GM12878 (cell line): ENCODE measurements at regions not wholly inside any gene's neighbourhood (a gene's known extent, or its start where the extent isn't known, plus 50 kb on each side); places are given as distances from the start of the nearest gene placed in this dataset.

Experiments used
- ATAC-seq: fragments of 200-7000 bp; cut with Tn5 transposase; 3 replicates; pipeline ENCODE4 v1.9.1; 2020; ENCODE audit warnings: mild to moderate bottlenecking, moderate library complexity
- BruUV-seq: library from RNA; stranded (reverse); fragments of 400-500 nt; replicated peaks from 2 replicates; lab custom pipeline; 2021; lab: Mats Ljungman, UMichigan
- CTCF ChIA-PET: fragments of 300-600 bp; sonication (Branson Sonifier 250); formaldehyde crosslinking; extraction: SDS; loops from one replicate; lab custom pipeline; 2021; ENCODE audit warnings: inconsistent platforms; lab: Yijun Ruan, JAX
- POLR2A ChIA-PET: fragments of 350-600 bp; formaldehyde crosslinking; extraction: SDS; loops from one replicate; lab custom pipeline; 2021; ENCODE audit warnings: inconsistent platforms; lab: Charles Lee
- RAD21 ChIA-PET: fragments of 300-600 bp; sonication (Branson Sonifier 250); formaldehyde crosslinking; loops from one replicate; lab custom pipeline; 2023; ENCODE audit warnings: antibody characterized with exemption; ENCODE audit not compliant: unreplicated experiment; lab: Charles Lee
- SMC1A ChIA-PET: fragments of 300-600 bp; sonication (Branson Sonifier 250); formaldehyde crosslinking; loops from one replicate; lab custom pipeline; 2023; ENCODE audit not compliant: unreplicated experiment, uncharacterized antibody; lab: Charles Lee
- DNase-seq: peaks from one replicate; pipeline ENCODE4 v3.0.0-alpha.2; 2011; ENCODE audit warnings: low read depth, low spot score
- FAIRE-seq: peaks from 3 replicates; lab custom pipeline; 2011; peaks lifted over from hg19 to GRCh38; lab: Jason Lieb, UNC
- H2AFZ ChIP-seq: 2 replicates; pipeline ENCODE4 v1.6.0; 2011; ENCODE audit warnings: low read depth, low read length, control low read depth; ENCODE audit not compliant: control insufficient read depth
- H3K27ac ChIP-seq: 2 replicates; pipeline ENCODE4 v1.5.1; 2011; ENCODE audit warnings: control low read depth; ENCODE audit not compliant: control insufficient read depth, insufficient read depth
- H3K27me3 ChIP-seq, 2 experiments: replicated peaks in 1 of 2; 2 replicates each; pipeline versions ENCODE4 v1.6.0 to v1.6.1; 2011; ENCODE audit warnings: low read length in 1 of 2; ENCODE audit not compliant: control insufficient read depth in 2 of 2, insufficient read depth in 2 of 2
- H3K36me3 ChIP-seq, 2 experiments: 2 replicates each; pipeline ENCODE4 v1.5.1; 2011; ENCODE audit warnings: low read length in 1 of 2; ENCODE audit not compliant: control insufficient read depth in 2 of 2, insufficient read depth in 2 of 2
- H3K4me1 ChIP-seq: 2 replicates; pipeline ENCODE4 v1.6.1; 2011; ENCODE audit warnings: mild to moderate bottlenecking, low read length, moderate library complexity, mixed read lengths; ENCODE audit not compliant: control insufficient read depth, insufficient read depth
- H3K4me2 ChIP-seq: 2 replicates; pipeline ENCODE4 v1.6.0; 2011; ENCODE audit warnings: control low read depth; ENCODE audit not compliant: control insufficient read depth, insufficient read depth
- H3K4me3 ChIP-seq: fragments of 200-600 bp; sonication (generic); 2 replicates; pipeline ENCODE4 v1.5.1; 2016
- H3K79me2 ChIP-seq: 2 replicates; pipeline ENCODE4 v1.6.0; 2011; ENCODE audit warnings: low read length; ENCODE audit not compliant: control insufficient read depth, insufficient read depth
- H3K9ac ChIP-seq: 2 replicates; pipeline ENCODE4 v1.8.0; 2011; ENCODE audit warnings: low read length, control low read depth, mixed read lengths; ENCODE audit not compliant: control insufficient read depth, insufficient read depth
- H3K9me3 ChIP-seq: replicated peaks from 3 replicates; pipeline ENCODE4 v1.5.1; 2011; ENCODE audit warnings: mild to moderate bottlenecking, low read length; ENCODE audit not compliant: control insufficient read depth, insufficient read depth
- H4K20me1 ChIP-seq: 2 replicates; pipeline ENCODE4 v1.6.0; 2011; ENCODE audit not compliant: control insufficient read depth, insufficient read depth
- EED ChIP-seq: sonication (generic); IDR thresholded peaks from 2 replicates; pipeline ENCODE4 v1.6.1; 2016; ENCODE audit warnings: antibody characterized with exemption, low read depth
- EP300 ChIP-seq, 2 experiments: fragments of 150-350 bp in 1 of 2; IDR thresholded peaks; 2 replicates each; pipeline ENCODE4 v1.6.1; 2011 to 2012; ENCODE audit warnings: low read depth in 2 of 2, low read length in 2 of 2, borderline replicate concordance in 1 of 2, improper control_type of control experiment in 1 of 2, inconsistent platforms in 1 of 2; ENCODE audit not compliant: control insufficient read depth in 1 of 2
- FOXM1 ChIP-seq: IDR thresholded peaks from 2 replicates; pipeline ENCODE4 v1.6.1; 2012; ENCODE audit warnings: low read depth, mild to moderate bottlenecking, inconsistent platforms, low read length, moderate library complexity
- IKZF1 ChIP-seq: fragments of 450-650 bp; conservative IDR thresholded peaks from 2 replicates; pipeline ENCODE4 v1.6.1; 2017; ENCODE audit warnings: antibody characterized with exemption, mild to moderate bottlenecking
- JUNB ChIP-seq: IDR thresholded peaks from 2 replicates; pipeline ENCODE4 v1.6.1; 2016; ENCODE audit warnings: antibody characterized with exemption, mild to moderate bottlenecking
- KAT2A ChIP-seq: conservative IDR thresholded peaks from 2 replicates; pipeline ENCODE4 v1.6.1; 2011; ENCODE audit warnings: low read depth, low read length; ENCODE audit not compliant: control insufficient read depth
- MEF2B ChIP-seq: fragments of 450-650 bp; IDR thresholded peaks from 2 replicates; pipeline ENCODE4 v1.6.1; 2018; ENCODE audit warnings: mild to moderate bottlenecking, moderate library complexity; ENCODE audit not compliant: partially characterized antibody, poor library complexity, severe bottlenecking
- NFIC ChIP-seq: IDR thresholded peaks from 2 replicates; pipeline ENCODE4 v1.6.1; 2012; ENCODE audit warnings: low read depth, mild to moderate bottlenecking, inconsistent platforms, low read length, moderate library complexity
- PAX5 ChIP-seq: IDR thresholded peaks from 2 replicates; pipeline ENCODE4 v1.6.1; 2011; ENCODE audit warnings: low read depth, low read length, borderline replicate concordance
- PAX8 ChIP-seq: fragments of 450-650 bp; IDR thresholded peaks from 2 replicates; pipeline ENCODE4 v1.6.1; 2017; ENCODE audit warnings: mild to moderate bottlenecking, moderate library complexity
- POLR2A ChIP-seq: IDR thresholded peaks from 2 replicates; pipeline ENCODE4 v1.6.1; 2011; ENCODE audit warnings: low read depth, mild to moderate bottlenecking, low read length
- POLR2AphosphoS5 ChIP-seq: IDR thresholded peaks from 2 replicates; pipeline ENCODE4 v1.6.1; 2011; ENCODE audit warnings: mild to moderate bottlenecking, low read length, inconsistent platforms
- POU2F2 ChIP-seq: IDR thresholded peaks from 3 replicates; pipeline ENCODE4 v1.6.1; 2011; ENCODE audit warnings: low read depth, mild to moderate bottlenecking, low read length, borderline replicate concordance
- SMARCA5 ChIP-seq: fragments of 450-650 bp; IDR thresholded peaks from 2 replicates; pipeline ENCODE4 v1.6.1; 2017; ENCODE audit warnings: mild to moderate bottlenecking
- SMC3 ChIP-seq: IDR thresholded peaks from 2 replicates; pipeline ENCODE4 v1.6.1; 2011; ENCODE audit warnings: low read length, improper control_type of control experiment, borderline replicate concordance
- SP1 ChIP-seq: IDR thresholded peaks from one replicate; pipeline ENCODE4 v1.6.1; 2011; ENCODE audit warnings: low read depth, low read length
- SPI1 ChIP-seq: IDR thresholded peaks from 2 replicates; pipeline ENCODE4 v1.6.1; 2011; ENCODE audit warnings: low read depth, mild to moderate bottlenecking, low read length, moderate library complexity, borderline replicate concordance; ENCODE audit not compliant: insufficient read depth
- YY1 ChIP-seq: IDR thresholded peaks from 2 replicates; pipeline ENCODE4 v1.6.1; 2011; ENCODE audit warnings: low read depth, mild to moderate bottlenecking, low read length
- ZNF24 ChIP-seq: fragments of 450-650 bp; IDR thresholded peaks from 2 replicates; pipeline ENCODE4 v1.6.1; 2017; ENCODE audit warnings: antibody characterized with exemption, mild to moderate bottlenecking
- whole genome bisulfite sequencing: methylation state at CpG from one replicate; pipeline ENCODE4 v1.1.6; 2016; ENCODE audit warnings: low lambda C conversion rate; ENCODE audit not compliant: insufficient replicate concordance, insufficient coverage; ENCODE audit errors: missing lambda C conversion rate; 5-methylcytosine and 5-hydroxymethylcytosine counted together
- in situ Hi-C: fragments of 300-500 bp; cut with MboI; formaldehyde crosslinking; loops from 9 replicates; pipeline ENCODE4 v1.14.3; 2018; ENCODE audit warnings: mixed read lengths
- intact Hi-C: fragments of 100-400 bp; cut with micrococcal nuclease; formaldehyde crosslinking; loops from one replicate; pipeline ENCODE4 v1.14.2; 2022; ENCODE audit not compliant: unreplicated experiment
- TF ChIP-seq, protein P1 (sequence below): IDR thresholded peaks from 2 replicates; pipeline ENCODE4 v1.6.1; 2012; ENCODE audit warnings: low read length, inconsistent platforms
- TF ChIP-seq, protein P2 (sequence below): fragments of 150-350 bp; IDR thresholded peaks from 2 replicates; pipeline ENCODE4 v1.6.1; 2016; ENCODE audit warnings: low read depth, low read length

DNA sequence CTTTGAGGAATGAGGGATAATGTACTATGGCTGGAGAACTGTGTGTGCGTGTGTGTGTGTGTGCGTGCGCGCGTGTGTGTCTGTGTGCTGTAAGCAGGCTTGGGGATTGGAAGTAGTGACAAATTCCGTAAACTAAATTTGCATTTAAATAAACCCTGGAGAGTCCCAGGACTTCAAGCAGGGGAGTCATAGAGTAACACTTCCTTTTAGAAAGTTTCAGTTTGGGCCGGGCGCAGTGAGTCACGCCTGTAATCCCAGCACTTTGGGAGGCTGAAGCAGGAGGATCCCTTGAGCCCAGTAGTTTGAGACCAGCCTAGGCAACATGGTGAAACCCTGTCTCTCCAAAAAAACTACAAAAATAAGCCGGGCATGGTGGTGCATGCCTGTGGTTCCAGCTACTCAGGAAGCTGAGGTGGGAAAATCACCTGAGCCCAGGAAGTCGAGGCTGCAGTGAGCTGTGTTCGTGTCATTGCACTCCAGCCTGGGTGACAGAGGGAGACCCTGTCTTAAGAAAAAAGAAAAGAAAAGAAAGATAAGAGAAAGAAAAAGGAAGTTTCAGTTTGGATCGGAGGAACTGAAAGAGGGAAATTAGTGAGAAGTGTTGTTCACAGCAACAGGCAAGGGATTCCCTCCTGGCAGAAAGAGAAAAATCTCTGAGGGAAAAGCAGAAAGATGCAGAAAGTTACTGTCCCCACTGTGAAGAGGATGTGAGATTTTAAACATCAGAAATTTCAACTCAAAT is 222.7 kb upstream of the SOX5 start:
- Histone ChIP-seq H2AFZ (no peak overlapping the region), H3K27ac (peak overlapping the region; percentile 11), H4K20me1 (no peaks in the 10 kb centered on the region), H3K4me2 (peak overlapping the region; percentile 45), H3K4me1 (peaks cover 20% of the 10 kb centered on the region), H3K9ac (no peak overlapping the region), H3K9me3 (no peaks in the 10 kb centered on the region; the same call in 2 of the 3 replicates), H3K4me3 (0 out of 2 replicates have a peak overlapping the region, but pooled peaks have one; percentile 24), H3K79me2 (no peaks in the 10 kb centered on the region), H3K36me3 (no peaks in the 10 kb centered on the region), H3K27me3 (no peaks in the 10 kb centered on the region)
- CTCF ChIA-PET, result no interaction called here
- ATAC-seq (peak; percentile 83), DNase-seq (peak; percentile 71), FAIRE-seq (peak; percentile 47)
- RAD21 ChIA-PET, result interaction anchor here (1.5 kb wide), 1 partner anchor 28 kb away, joined by 4 read pairs; no protein-coding TSS in a partner anchor
- TSS peak; percentile 78 for BruUV-seq
- POLR2A ChIA-PET, result no interaction called here
- 4% methylated on average over 13 of the region's 13 CpGs for WGBS
- intact Hi-C loops (loop anchor here (1.0 to 2.0 kb wide), 3 partner anchors 29 to 781 kb away; no protein-coding TSS in a partner anchor), in situ Hi-C loops (no loop called here)
- SMC1A ChIA-PET, result no interaction called here
- TF ChIP-seq JUNB (peak; percentile 61), EED (peak; percentile 89), MEF2B (no peak), NFIC (peak; percentile 82), SMARCA5 (peak; percentile 56), EP300 (IDR thresholded peaks at IDR 0.05; ENCODE audit: borderline replicate concordance in 1 of 2, control insufficient read depth in 1 of 2, low read depth in 2 of 2, low read length in 2 of 2) (peak; percentile 73 to 81; a peak in 2 of 4 replicates), SPI1 (peak; percentile 66; the same call in 1 of the 2 replicates), POLR2AphosphoS5 (0 out of 2 replicates have a peak, but pooled peaks have one; percentile 28), YY1 (peak; percentile 43; the same call in 1 of the 2 replicates), SMC3 (no peak), POU2F2 (peak; percentile 95), ZNF24 (0 out of 2 replicates have a peak, but pooled peaks have one; percentile 14), PAX5 (peak; percentile 80; the same call in 1 of the 2 replicates), POLR2A (no peak), SP1 (peak; percentile 43), IKZF1 (peak; percentile 96), PAX8 (no peak), KAT2A (no peak), FOXM1 (peak; percentile 80; the same call in 1 of the 2 replicates)
- TF ChIP-seq, protein P1, sequence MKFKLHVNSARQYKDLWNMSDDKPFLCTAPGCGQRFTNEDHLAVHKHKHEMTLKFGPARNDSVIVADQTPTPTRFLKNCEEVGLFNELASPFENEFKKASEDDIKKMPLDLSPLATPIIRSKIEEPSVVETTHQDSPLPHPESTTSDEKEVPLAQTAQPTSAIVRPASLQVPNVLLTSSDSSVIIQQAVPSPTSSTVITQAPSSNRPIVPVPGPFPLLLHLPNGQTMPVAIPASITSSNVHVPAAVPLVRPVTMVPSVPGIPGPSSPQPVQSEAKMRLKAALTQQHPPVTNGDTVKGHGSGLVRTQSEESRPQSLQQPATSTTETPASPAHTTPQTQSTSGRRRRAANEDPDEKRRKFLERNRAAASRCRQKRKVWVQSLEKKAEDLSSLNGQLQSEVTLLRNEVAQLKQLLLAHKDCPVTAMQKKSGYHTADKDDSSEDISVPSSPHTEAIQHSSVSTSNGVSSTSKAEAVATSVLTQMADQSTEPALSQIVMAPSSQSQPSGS, result peak; percentile 52; the same call in 1 of the 2 replicates
- TF ChIP-seq, protein P2, sequence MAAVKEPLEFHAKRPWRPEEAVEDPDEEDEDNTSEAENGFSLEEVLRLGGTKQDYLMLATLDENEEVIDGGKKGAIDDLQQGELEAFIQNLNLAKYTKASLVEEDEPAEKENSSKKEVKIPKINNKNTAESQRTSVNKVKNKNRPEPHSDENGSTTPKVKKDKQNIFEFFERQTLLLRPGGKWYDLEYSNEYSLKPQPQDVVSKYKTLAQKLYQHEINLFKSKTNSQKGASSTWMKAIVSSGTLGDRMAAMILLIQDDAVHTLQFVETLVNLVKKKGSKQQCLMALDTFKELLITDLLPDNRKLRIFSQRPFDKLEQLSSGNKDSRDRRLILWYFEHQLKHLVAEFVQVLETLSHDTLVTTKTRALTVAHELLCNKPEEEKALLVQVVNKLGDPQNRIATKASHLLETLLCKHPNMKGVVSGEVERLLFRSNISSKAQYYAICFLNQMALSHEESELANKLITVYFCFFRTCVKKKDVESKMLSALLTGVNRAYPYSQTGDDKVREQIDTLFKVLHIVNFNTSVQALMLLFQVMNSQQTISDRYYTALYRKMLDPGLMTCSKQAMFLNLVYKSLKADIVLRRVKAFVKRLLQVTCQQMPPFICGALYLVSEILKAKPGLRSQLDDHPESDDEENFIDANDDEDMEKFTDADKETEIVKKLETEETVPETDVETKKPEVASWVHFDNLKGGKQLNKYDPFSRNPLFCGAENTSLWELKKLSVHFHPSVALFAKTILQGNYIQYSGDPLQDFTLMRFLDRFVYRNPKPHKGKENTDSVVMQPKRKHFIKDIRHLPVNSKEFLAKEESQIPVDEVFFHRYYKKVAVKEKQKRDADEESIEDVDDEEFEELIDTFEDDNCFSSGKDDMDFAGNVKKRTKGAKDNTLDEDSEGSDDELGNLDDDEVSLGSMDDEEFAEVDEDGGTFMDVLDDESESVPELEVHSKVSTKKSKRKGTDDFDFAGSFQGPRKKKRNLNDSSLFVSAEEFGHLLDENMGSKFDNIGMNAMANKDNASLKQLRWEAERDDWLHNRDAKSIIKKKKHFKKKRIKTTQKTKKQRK, result no peak
